Endothelial cell of umbilical vein (primary cell): ENCODE measurements at regions not wholly inside any gene's neighbourhood (a gene's known extent, or its start where the extent isn't known, plus 50 kb on each side); places are given as distances from the start of the nearest gene placed in this dataset.
"Not testable (repeated sequence)": the region's sequence is repeated elsewhere in the genome, so short reads cannot be mapped to it uniquely, and the experiment has no call there.

Experiments
- BruUV-seq: library from RNA; stranded (reverse); fragments of 400-500 nt; replicated peaks from 2 replicates; lab custom pipeline; 2021; lab: Mats Ljungman, UMichigan
- CTCF ChIA-PET: fragments of 300-600, 350-600 bp; sonication (Branson Sonifier 250); formaldehyde crosslinking; loops from one replicate; lab custom pipeline; 2021; ENCODE audit warnings: antibody characterized with exemption, inconsistent platforms; lab: Charles Lee
- POLR2A ChIA-PET: fragments of 300-600, 350-600 bp; sonication (Branson Sonifier 250); formaldehyde crosslinking; loops from one replicate; lab custom pipeline; 2021; ENCODE audit warnings: antibody characterized with exemption, inconsistent platforms; lab: Charles Lee
- DNase-seq: peaks from one replicate; pipeline ENCODE4 v3.0.0-alpha.2; 2011; ENCODE audit warnings: low read depth, low spot score
- FAIRE-seq: peaks from 2 replicates; lab custom pipeline; 2011; peaks lifted over from hg19 to GRCh38; lab: Jason Lieb, UNC
- H2AFZ ChIP-seq: 2 replicates; pipeline ENCODE4 v1.6.0; 2012; ENCODE audit warnings: low read depth, low read length, control low read depth, inconsistent platforms
- H3K27ac ChIP-seq: 2 replicates; pipeline ENCODE4 v1.5.1; 2011; ENCODE audit warnings: low read depth, mild to moderate bottlenecking, control low read depth, low read length, moderate library complexity; ENCODE audit not compliant: insufficient read depth
- H3K27me3 ChIP-seq, 2 experiments: 2 replicates each; pipeline versions ENCODE4 v1.6.0 to v1.6.1; 2011; ENCODE audit warnings: low read length in 2 of 2, mixed read lengths in 1 of 2; ENCODE audit not compliant: control insufficient read depth in 2 of 2, insufficient read depth in 2 of 2
- H3K36me3 ChIP-seq, 2 experiments: 2 replicates in 1 of 2; 3 replicates in 1 of 2; pipeline ENCODE4 v1.5.1; 2011; ENCODE audit warnings: low read length in 2 of 2, mild to moderate bottlenecking in 1 of 2, moderate library complexity in 1 of 2; ENCODE audit not compliant: control insufficient read depth in 2 of 2, insufficient read depth in 2 of 2; ENCODE audit errors: extremely low read depth in 1 of 2
- H3K4me1 ChIP-seq: 3 replicates; pipeline ENCODE4 v1.5.1; 2011; ENCODE audit warnings: mild to moderate bottlenecking, low read length; ENCODE audit not compliant: control insufficient read depth, insufficient read depth; ENCODE audit errors: extremely low read depth
- H3K4me2 ChIP-seq: 2 replicates; pipeline ENCODE4 v1.6.1; 2011; ENCODE audit warnings: low read length, control low read depth, mixed read lengths; ENCODE audit not compliant: insufficient read depth
- H3K4me3 ChIP-seq, 3 experiments: fragments of 200-600 bp in 1 of 3; sonication (generic), shearing (Covaris generic) in 1 of 3; replicated peaks in 1 of 3; 2 replicates each; pipeline ENCODE4 v1.5.1; 2011 to 2016; ENCODE audit warnings: control low read depth in 3 of 3, low read length in 3 of 3, mild to moderate bottlenecking in 2 of 3, inconsistent platforms in 1 of 3, low read depth in 1 of 3, moderate library complexity in 1 of 3; ENCODE audit not compliant: insufficient read depth in 1 of 3
- H3K79me2 ChIP-seq: 2 replicates; pipeline ENCODE4 v1.6.0; 2012; ENCODE audit warnings: low read length, inconsistent platforms; ENCODE audit not compliant: control insufficient read depth, insufficient read depth
- H3K9ac ChIP-seq: replicated peaks from 2 replicates; pipeline ENCODE3; 2011; ENCODE audit warnings: low read length, control low read depth; ENCODE audit not compliant: insufficient read depth; ENCODE audit errors: extremely low read depth
- H3K9me1 ChIP-seq: replicated peaks from 3 replicates; pipeline ENCODE4 v1.6.0; 2011; ENCODE audit warnings: mild to moderate bottlenecking, low read length; ENCODE audit not compliant: control insufficient read depth, insufficient read depth; ENCODE audit errors: extremely low read depth
- H3K9me3 ChIP-seq: replicated peaks from 2 replicates; pipeline ENCODE4 v1.5.1; 2012; ENCODE audit warnings: low read length, inconsistent platforms; ENCODE audit not compliant: control insufficient read depth, insufficient read depth
- H4K20me1 ChIP-seq: replicated peaks from 2 replicates; pipeline ENCODE3; 2011; ENCODE audit warnings: mild to moderate bottlenecking, low read length; ENCODE audit not compliant: control insufficient read depth, insufficient read depth; ENCODE audit errors: extremely low read depth
- FOS ChIP-seq: IDR thresholded peaks from 2 replicates; pipeline ENCODE4 v1.6.1; 2011; ENCODE audit warnings: mild to moderate bottlenecking, low read length, moderate library complexity, borderline replicate concordance; ENCODE audit not compliant: insufficient read depth
- GATA2 ChIP-seq: IDR thresholded peaks from 2 replicates; pipeline ENCODE4 v1.7.0; 2011; ENCODE audit warnings: low read depth, mild to moderate bottlenecking, moderate library complexity, mixed read lengths, low read length; ENCODE audit not compliant: insufficient read length, insufficient read depth
- POLR2AphosphoS5 ChIP-seq: IDR thresholded peaks from 2 replicates; pipeline ENCODE4 v1.6.1; 2012; ENCODE audit warnings: low read depth, mild to moderate bottlenecking, control low read depth, low read length, moderate library complexity; ENCODE audit not compliant: insufficient read depth
- dilution Hi-C: fragments of 300-500 bp; cut with MboI; formaldehyde crosslinking; loops from one replicate; pipeline ENCODE4 v1.15.0; 2019; ENCODE audit warnings: low sequenced_read_pairs; ENCODE audit not compliant: extremely low pct_ligation_motif_present
- intact Hi-C: fragments of 100-400 bp; cut with micrococcal nuclease; formaldehyde crosslinking; loops from one replicate; pipeline ENCODE4 v1.10.0; 2022

DNA sequence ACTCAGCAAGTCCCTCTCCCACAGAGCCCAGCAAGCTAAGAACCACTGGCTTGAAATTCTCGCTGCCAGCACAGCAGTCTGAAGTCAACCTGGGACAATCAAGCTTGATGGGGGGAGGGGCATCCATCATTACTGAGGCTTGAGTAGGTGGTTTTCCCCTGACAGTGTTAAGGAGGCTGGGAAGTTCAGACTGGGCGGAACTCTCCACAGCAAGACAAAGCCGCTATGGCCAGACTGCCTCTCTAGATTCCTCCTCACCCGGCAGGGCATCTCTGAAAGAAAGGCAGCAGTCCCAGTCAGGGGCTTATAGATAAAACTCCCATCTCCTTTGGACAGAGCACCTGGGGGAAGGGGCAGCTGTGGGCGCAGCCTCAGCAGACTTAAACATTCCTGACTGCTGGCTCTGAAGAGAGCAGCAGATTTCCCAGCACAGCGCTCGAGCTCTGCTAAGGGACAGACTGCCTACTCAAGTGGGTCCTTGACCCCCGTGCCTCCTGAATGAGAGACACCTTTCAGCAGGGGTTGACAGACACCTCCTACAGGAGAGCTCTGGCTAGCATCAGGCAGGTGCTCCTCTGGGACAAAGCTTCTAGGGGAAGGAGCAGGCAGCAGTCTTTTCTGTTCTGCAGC lies 188.4 kb downstream of the PCTP start:
- H3K27ac ChIP-seq, H3K4me3 ChIP-seq, H3K9me3 ChIP-seq, H3K9ac ChIP-seq, H3K9me1 ChIP-seq, H2AFZ ChIP-seq, DNase-seq, BruUV-seq, H3K4me2 ChIP-seq, FAIRE-seq, intact Hi-C loops, H3K27me3 ChIP-seq, POLR2A ChIA-PET, H3K79me2 ChIP-seq, dilution Hi-C loops, H4K20me1 ChIP-seq, CTCF ChIA-PET, H3K36me3 ChIP-seq, H3K4me1 ChIP-seq: not testable (repeated sequence)

DNA sequence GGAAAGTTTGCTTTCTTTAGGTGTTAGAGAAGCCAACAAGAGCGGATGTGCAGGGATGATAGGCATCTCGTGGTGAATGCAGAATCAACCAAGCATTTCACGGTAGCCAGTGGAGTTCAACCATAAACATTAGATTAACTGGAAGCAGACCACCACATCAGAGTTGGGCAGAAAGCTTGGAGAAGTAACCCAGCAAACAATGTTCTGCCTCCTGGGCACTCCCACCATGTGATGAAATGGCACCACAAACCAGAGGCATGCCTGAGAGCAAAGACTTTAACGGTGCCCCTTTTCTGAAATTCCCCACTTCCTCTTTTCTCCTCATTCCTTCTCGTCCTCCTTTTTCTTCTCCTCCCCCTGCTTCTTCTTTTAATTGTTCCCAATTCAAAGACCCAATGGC lies 193.5 kb upstream of the ANKFN1 start:
- intact Hi-C loops, result no loop called here
- dilution Hi-C loops, result no loop called here

More for the DNA sequence above, 193.5 kb upstream of the ANKFN1 start:
- DNase-seq (no peak), FAIRE-seq (no peak)
- H3K4me1 ChIP-seq, result no peaks in the 10 kb centered on the region
- no peak overlapping the region for H3K4me3 ChIP-seq
- CTCF ChIA-PET, result no interaction called here
- H4K20me1 ChIP-seq, result no peaks in the 10 kb centered on the region
- no peak overlapping the region for H3K9ac ChIP-seq
- H3K27me3 ChIP-seq, result no peaks in the 10 kb centered on the region
- H3K79me2 ChIP-seq, result no peaks in the 10 kb centered on the region
- no peaks in the 10 kb centered on the region for H3K36me3 ChIP-seq
- H3K4me2 ChIP-seq, result no peak overlapping the region
- no TSS peak for BruUV-seq
- TF ChIP-seq FOS (no peak), POLR2AphosphoS5 (no peak), GATA2 (no peak)
- no peak overlapping the region for H3K27ac ChIP-seq
- POLR2A ChIA-PET, result no interaction called here
- H2AFZ ChIP-seq, result no peak overlapping the region
- H3K9me3 ChIP-seq, result no peaks in the 10 kb centered on the region
- no peaks in the 10 kb centered on the region for H3K9me1 ChIP-seq
